HEK293 (cell line): ENCODE measurements at regions not wholly inside any gene's neighbourhood (a gene's known extent, or its start where the extent isn't known, plus 50 kb on each side); places are given as distances from the start of the nearest gene placed in this dataset.

Experiments used
- CTCF ChIA-PET: fragments of 350-600 bp; formaldehyde crosslinking; extraction: SDS; loops from one replicate; lab custom pipeline; 2021; ENCODE audit warnings: antibody characterized with exemption; lab: Yijun Ruan, JAX
- POLR2A ChIA-PET: fragments of 300-600 bp; formaldehyde crosslinking; extraction: SDS; loops from one replicate; lab custom pipeline; 2020; ENCODE audit warnings: antibody characterized with exemption, inconsistent platforms; lab: Yijun Ruan, JAX
- H3K27ac ChIP-seq: fragments of 200-500 bp; sonication (Bioruptor generic); 2 replicates; pipeline ENCODE4 v1.5.1; 2014; ENCODE audit warnings: low read depth, low read length, control low read depth, inconsistent platforms; ENCODE audit errors: extremely low read depth
- H3K36me3 ChIP-seq, 2 experiments: fragments of 200-500 bp in 1 of 2; sonication (Bioruptor generic) in 1 of 2; 1 replicate in 1 of 2; 2 replicates in 1 of 2; pipeline ENCODE4 v1.5.1; 2014 to 2017; ENCODE audit warnings: inconsistent platforms in 2 of 2, low read length in 2 of 2; ENCODE audit not compliant: control insufficient read depth in 2 of 2, insufficient read depth in 1 of 2
- H3K4me1 ChIP-seq: fragments of 200-500 bp; sonication (Bioruptor generic); 2 replicates; pipeline ENCODE4 v1.5.1; 2014; ENCODE audit warnings: mild to moderate bottlenecking, low read length, inconsistent platforms; ENCODE audit not compliant: control insufficient read depth, insufficient read depth
- H3K4me3 ChIP-seq: 2 replicates; pipeline ENCODE4 v1.5.1; 2011; ENCODE audit warnings: low read depth, mild to moderate bottlenecking, control low read depth, low read length, moderate library complexity
- H3K9me3 ChIP-seq: fragments of 200-500 bp; sonication (Bioruptor generic); 2 replicates; pipeline ENCODE4 v1.5.1; 2014; ENCODE audit warnings: low read depth, low read length, inconsistent platforms; ENCODE audit not compliant: control insufficient read depth, insufficient read depth
- BCL11A ChIP-seq: fragments of 450-650 bp; formaldehyde crosslinking; IDR thresholded peaks from 2 replicates; pipeline ENCODE4 v1.5.1; 2016; ENCODE audit warnings: low read depth, missing biosample characterization, missing genetic modification characterization
- BCL6B ChIP-seq: fragments of 450-650 bp; formaldehyde crosslinking; IDR thresholded peaks from 2 replicates; pipeline ENCODE4 v1.5.1; 2017; ENCODE audit warnings: missing biosample characterization, missing genetic modification characterization
- EGR2 ChIP-seq: fragments of 450-650 bp; formaldehyde crosslinking; IDR thresholded peaks from 2 replicates; pipeline ENCODE4 v1.5.1; 2016; ENCODE audit warnings: low read depth, missing biosample characterization, missing genetic modification characterization
- GLI4 ChIP-seq: fragments of 450-650 bp; formaldehyde crosslinking; IDR thresholded peaks from 2 replicates; pipeline ENCODE4 v1.5.1; 2016; ENCODE audit warnings: missing biosample characterization, missing genetic modification characterization
- SETDB1 ChIP-seq: IDR thresholded peaks from one replicate; pipeline ENCODE4 v1.6.1; 2017; ENCODE audit warnings: mild to moderate bottlenecking, low read length, moderate library complexity, mixed read lengths; ENCODE audit not compliant: insufficient read length
- ZBTB48 ChIP-seq: fragments of 450-650 bp; formaldehyde crosslinking; IDR thresholded peaks from 2 replicates; pipeline ENCODE4 v1.5.1; 2016; ENCODE audit warnings: missing biosample characterization, missing genetic modification characterization
- ZFP37 ChIP-seq: fragments of 450-650 bp; formaldehyde crosslinking; IDR thresholded peaks from 2 replicates; pipeline ENCODE4 v1.5.1; 2016; ENCODE audit warnings: missing biosample characterization, missing genetic modification characterization
- ZFP69B ChIP-seq: fragments of 450-650 bp; formaldehyde crosslinking; IDR thresholded peaks from 2 replicates; pipeline ENCODE4 v1.5.1; 2016; ENCODE audit warnings: missing biosample characterization, missing genetic modification characterization
- ZNF146 ChIP-seq: fragments of 450-650 bp; formaldehyde crosslinking; IDR thresholded peaks from 2 replicates; pipeline ENCODE4 v1.5.1; 2016; ENCODE audit warnings: missing biosample characterization, missing genetic modification characterization
- ZNF155 ChIP-seq: fragments of 450-650 bp; formaldehyde crosslinking; IDR thresholded peaks from 2 replicates; pipeline ENCODE4 v1.5.1; 2016; ENCODE audit warnings: missing biosample characterization, missing genetic modification characterization
- ZNF16 ChIP-seq: fragments of 450-650 bp; formaldehyde crosslinking; IDR thresholded peaks from 2 replicates; pipeline ENCODE4 v1.5.1; 2016; ENCODE audit warnings: low read depth, missing biosample characterization, missing genetic modification characterization
- ZNF174 ChIP-seq: fragments of 450-650 bp; formaldehyde crosslinking; IDR thresholded peaks from 2 replicates; pipeline ENCODE4 v1.5.0; 2017; ENCODE audit warnings: missing biosample characterization, mild to moderate bottlenecking, missing genetic modification characterization
- ZNF311 ChIP-seq: fragments of 450-650 bp; formaldehyde crosslinking; IDR thresholded peaks from 2 replicates; pipeline ENCODE4 v1.5.1; 2017; ENCODE audit warnings: missing biosample characterization, missing genetic modification characterization, borderline replicate concordance
- ZNF350 ChIP-seq: fragments of 450-650 bp; formaldehyde crosslinking; IDR thresholded peaks from 2 replicates; pipeline ENCODE4 v1.5.0; 2017; ENCODE audit warnings: missing biosample characterization, mild to moderate bottlenecking, missing genetic modification characterization
- ZNF501 ChIP-seq: fragments of 450-650 bp; formaldehyde crosslinking; IDR thresholded peaks from 2 replicates; pipeline ENCODE4 v1.5.1; 2016; ENCODE audit warnings: missing biosample characterization, missing genetic modification characterization
- ZNF571 ChIP-seq: fragments of 450-650 bp; formaldehyde crosslinking; IDR thresholded peaks from 2 replicates; pipeline ENCODE4 v1.5.0; 2017; ENCODE audit warnings: missing biosample characterization, missing genetic modification characterization
- ZNF629 ChIP-seq: fragments of 450-650 bp; formaldehyde crosslinking; IDR thresholded peaks from 2 replicates; pipeline ENCODE4 v1.5.1; 2017; ENCODE audit warnings: missing biosample characterization, missing genetic modification characterization
- ZNF677 ChIP-seq: fragments of 450-650 bp; IDR thresholded peaks from 2 replicates; pipeline ENCODE4 v1.5.0; 2018; ENCODE audit warnings: missing biosample characterization, mild to moderate bottlenecking, missing genetic modification characterization, moderate library complexity
- ZSCAN30 ChIP-seq: fragments of 450-650 bp; IDR thresholded peaks from 2 replicates; pipeline ENCODE4 v1.5.1; 2018; ENCODE audit warnings: missing biosample characterization, mild to moderate bottlenecking, missing genetic modification characterization, moderate library complexity
- TF ChIP-seq, protein P1 (sequence below): fragments of 450-650 bp; IDR thresholded peaks from 2 replicates; pipeline ENCODE4 v1.5.1; 2018; ENCODE audit warnings: missing biosample characterization, mild to moderate bottlenecking, missing genetic modification characterization
- TF ChIP-seq, protein P2 (sequence below): fragments of 450-650 bp; formaldehyde crosslinking; IDR thresholded peaks from 2 replicates; pipeline ENCODE4 v1.5.1; 2016; ENCODE audit warnings: missing biosample characterization, missing genetic modification characterization
- TF ChIP-seq, protein P3 (sequence below): fragments of 450-650 bp; formaldehyde crosslinking; conservative IDR thresholded peaks from 2 replicates; pipeline ENCODE4 v1.5.1; 2016; ENCODE audit warnings: low read depth, missing biosample characterization, missing genetic modification characterization

DNA sequence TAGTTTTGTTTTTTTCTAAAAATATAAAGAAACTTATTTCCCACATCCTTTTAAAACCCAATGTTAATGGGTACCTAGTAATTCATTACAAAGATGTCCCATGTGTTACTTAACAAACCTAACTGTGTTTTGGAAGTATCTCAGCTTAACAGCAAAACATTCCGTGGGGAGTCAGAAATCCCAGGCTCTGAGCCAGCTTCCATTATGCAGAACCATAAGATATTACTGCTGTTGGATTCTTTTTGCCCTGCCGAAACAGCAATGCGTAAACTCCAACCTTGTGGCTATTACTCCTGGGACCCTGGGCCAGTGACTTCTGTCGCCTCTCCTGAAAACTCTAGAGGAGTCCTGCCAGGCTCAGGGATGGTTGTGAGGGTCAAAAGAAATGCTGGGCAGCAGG lies 174.1 kb downstream of the UXS1 start:
- Histone ChIP-seq H3K27ac (no peak overlapping the region), H3K4me3 (no peak overlapping the region), H3K4me1 (peaks cover 6% of the 10 kb centered on the region), H3K9me3 (no peaks in the 10 kb centered on the region), H3K36me3 (no peaks in the 10 kb centered on the region)
- ChIA-PET CTCF (interaction anchor here (1.0 kb wide), 1 partner anchor 65 kb away, joined by 6 read pairs; no protein-coding TSS in a partner anchor), POLR2A (no interaction called here)
- no peak for TF ChIP-seq ZBTB48
- TF ChIP-seq ZNF501 (tag by site-specific recombination) = no peak

- POLR2A ChIA-PET = no interaction called here
Observed at GRCh38 chr2:106018141-106018540, 176.0 kb downstream of the UXS1 start.

More at GRCh38 chr2:106018141-106018540, 176.0 kb downstream of the UXS1 start:
- no peak overlapping the region for H3K4me3 ChIP-seq
- no peak for TF ChIP-seq BCL6B (tag by site-specific recombination)
- TF ChIP-seq ZNF629 (tag by site-specific recombination) = no peak
- no peak for TF ChIP-seq ZNF571 (tag by site-specific recombination)
- TF ChIP-seq ZFP69B (tag by site-specific recombination) = no peak
- no peak for TF ChIP-seq ZFP37 (tag by site-specific recombination)
- TF ChIP-seq ZNF350 (tag by site-specific recombination) = no peak
- no peak for TF ChIP-seq ZNF677 (tag by site-specific recombination)
- TF ChIP-seq, protein P1, sequence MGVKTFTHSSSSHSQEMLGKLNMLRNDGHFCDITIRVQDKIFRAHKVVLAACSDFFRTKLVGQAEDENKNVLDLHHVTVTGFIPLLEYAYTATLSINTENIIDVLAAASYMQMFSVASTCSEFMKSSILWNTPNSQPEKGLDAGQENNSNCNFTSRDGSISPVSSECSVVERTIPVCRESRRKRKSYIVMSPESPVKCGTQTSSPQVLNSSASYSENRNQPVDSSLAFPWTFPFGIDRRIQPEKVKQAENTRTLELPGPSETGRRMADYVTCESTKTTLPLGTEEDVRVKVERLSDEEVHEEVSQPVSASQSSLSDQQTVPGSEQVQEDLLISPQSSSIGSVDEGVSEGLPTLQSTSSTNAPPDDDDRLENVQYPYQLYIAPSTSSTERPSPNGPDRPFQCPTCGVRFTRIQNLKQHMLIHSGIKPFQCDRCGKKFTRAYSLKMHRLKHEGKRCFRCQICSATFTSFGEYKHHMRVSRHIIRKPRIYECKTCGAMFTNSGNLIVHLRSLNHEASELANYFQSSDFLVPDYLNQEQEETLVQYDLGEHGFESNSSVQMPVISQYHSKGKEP (tag by site-specific recombination) = no peak
- TF ChIP-seq, protein P2, sequence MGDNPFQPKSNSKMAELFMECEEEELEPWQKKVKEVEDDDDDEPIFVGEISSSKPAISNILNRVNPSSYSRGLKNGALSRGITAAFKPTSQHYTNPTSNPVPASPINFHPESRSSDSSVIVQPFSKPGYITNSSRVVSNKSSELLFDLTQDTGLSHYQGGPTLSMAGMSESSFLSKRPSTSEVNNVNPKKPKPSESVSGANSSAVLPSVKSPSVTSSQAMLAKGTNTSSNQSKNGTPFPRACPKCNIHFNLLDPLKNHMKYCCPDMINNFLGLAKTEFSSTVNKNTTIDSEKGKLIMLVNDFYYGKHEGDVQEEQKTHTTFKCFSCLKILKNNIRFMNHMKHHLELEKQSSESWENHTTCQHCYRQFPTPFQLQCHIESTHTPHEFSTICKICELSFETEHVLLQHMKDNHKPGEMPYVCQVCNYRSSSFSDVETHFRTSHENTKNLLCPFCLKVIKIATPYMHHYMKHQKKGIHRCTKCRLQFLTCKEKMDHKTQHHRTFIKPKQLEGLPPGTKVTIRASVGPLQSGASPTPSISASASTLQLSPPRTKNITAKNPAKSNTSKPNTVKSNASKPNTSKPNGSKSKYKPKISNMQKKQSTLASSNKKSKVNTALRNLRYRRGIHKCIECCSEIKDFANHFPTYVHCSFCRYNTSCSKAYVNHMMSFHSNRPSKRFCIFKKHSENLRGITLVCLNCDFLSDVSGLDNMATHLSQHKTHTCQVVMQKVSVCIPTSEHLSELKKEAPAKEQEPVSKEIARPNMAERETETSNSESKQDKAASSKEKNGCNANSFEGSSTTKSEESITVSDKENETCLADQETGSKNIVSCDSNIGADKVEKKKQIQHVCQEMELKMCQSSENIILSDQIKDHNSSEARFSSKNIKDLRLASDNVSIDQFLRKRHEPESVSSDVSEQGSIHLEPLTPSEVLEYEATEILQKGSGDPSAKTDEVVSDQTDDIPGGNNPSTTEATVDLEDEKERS (tag by site-specific recombination) = no peak
- no peak for TF ChIP-seq ZNF16 (tag by site-specific recombination)
- no peak for TF ChIP-seq ZNF155 (tag by site-specific recombination)
- no peak for TF ChIP-seq ZNF146 (tag by site-specific recombination)
- no peak for TF ChIP-seq ZSCAN30 (tag by site-specific recombination)
- no peak for TF ChIP-seq ZNF311 (tag by site-specific recombination)
- TF ChIP-seq SETDB1 = no peak
- no peak for TF ChIP-seq EGR2 (tag by site-specific recombination)
- TF ChIP-seq, protein P3, sequence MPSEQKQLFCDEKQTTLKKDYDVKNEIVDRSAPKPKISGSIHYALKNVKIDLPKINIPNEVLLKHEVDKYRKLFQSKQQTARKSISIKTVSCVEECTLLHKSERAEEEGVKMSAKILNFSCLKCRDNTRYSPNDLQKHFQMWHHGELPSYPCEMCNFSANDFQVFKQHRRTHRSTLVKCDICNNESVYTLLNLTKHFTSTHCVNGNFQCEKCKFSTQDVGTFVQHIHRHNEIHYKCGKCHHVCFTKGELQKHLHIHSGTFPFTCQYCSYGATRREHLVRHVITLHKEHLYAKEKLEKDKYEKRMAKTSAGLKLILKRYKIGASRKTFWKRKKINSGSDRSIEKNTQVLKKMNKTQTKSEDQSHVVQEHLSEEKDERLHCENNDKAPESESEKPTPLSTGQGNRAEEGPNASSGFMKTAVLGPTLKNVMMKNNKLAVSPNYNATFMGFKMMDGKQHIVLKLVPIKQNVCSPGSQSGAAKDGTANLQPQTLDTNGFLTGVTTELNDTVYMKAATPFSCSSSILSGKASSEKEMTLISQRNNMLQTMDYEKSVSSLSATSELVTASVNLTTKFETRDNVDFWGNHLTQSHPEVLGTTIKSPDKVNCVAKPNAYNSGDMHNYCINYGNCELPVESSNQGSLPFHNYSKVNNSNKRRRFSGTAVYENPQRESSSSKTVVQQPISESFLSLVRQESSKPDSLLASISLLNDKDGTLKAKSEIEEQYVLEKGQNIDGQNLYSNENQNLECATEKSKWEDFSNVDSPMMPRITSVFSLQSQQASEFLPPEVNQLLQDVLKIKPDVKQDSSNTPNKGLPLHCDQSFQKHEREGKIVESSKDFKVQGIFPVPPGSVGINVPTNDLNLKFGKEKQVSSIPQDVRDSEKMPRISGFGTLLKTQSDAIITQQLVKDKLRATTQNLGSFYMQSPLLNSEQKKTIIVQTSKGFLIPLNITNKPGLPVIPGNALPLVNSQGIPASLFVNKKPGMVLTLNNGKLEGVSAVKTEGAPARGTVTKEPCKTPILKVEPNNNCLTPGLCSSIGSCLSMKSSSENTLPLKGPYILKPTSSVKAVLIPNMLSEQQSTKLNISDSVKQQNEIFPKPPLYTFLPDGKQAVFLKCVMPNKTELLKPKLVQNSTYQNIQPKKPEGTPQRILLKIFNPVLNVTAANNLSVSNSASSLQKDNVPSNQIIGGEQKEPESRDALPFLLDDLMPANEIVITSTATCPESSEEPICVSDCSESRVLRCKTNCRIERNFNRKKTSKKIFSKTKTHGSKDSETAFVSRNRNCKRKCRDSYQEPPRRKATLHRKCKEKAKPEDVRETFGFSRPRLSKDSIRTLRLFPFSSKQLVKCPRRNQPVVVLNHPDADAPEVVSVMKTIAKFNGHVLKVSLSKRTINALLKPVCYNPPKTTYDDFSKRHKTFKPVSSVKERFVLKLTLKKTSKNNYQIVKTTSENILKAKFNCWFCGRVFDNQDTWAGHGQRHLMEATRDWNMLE (tag by site-specific recombination) = no peak
- no peak for TF ChIP-seq ZNF174 (tag by site-specific recombination)
- no peak for TF ChIP-seq BCL11A (tag by site-specific recombination)
- TF ChIP-seq GLI4 (tag by site-specific recombination) = no peak
- no peaks in the 10 kb centered on the region for H3K9me3 ChIP-seq
- peaks cover 6% of the 10 kb centered on the region for H3K4me1 ChIP-seq
- no peak overlapping the region for H3K27ac ChIP-seq
- CTCF ChIA-PET = no interaction called here
- H3K36me3 ChIP-seq = no peaks in the 10 kb centered on the region
